Hematopoietic multipotent progenitor cell treated with erythropoietin and hydrocortisone succinate and interleukin-3 and kit ligand, for 4 days (in vitro differentiated cells): ENCODE measurements at regions not wholly inside any gene's neighbourhood (a gene's known extent, or its start where the extent isn't known, plus 50 kb on each side); places are given as distances from the start of the nearest gene placed in this dataset.

Source experiments
- DNase-seq: peaks from one replicate; pipeline ENCODE4 v3.0.0-alpha.2; 2015

GRCh38 chr3:117536006-117536405, 826.4 kb downstream of the TUSC7 start:
- no peak for DNase-seq

- no peak for DNase-seq
These were observed 828.4 kb downstream of the TUSC7 start for GRCh38 chr3:117537949-117538348.

GRCh38 chr3:117539729-117540128, 830.1 kb downstream of the TUSC7 start:
- DNase-seq = no peak

GRCh38 chr3:117540597-117540996, 831.0 kb downstream of the TUSC7 start:
- no peak for DNase-seq

GRCh38 chr3:117541721-117542120, 832.1 kb downstream of the TUSC7 start:
- no peak for DNase-seq

GRCh38 chr3:117543521-117543920, 833.9 kb downstream of the TUSC7 start:
- DNase-seq = no peak

- DNase-seq = no peak
These were observed 835.9 kb downstream of the TUSC7 start for GRCh38 chr3:117545484-117545883.

GRCh38 chr3:117547956-117548550, 838.5 kb downstream of the TUSC7 start:
- DNase-seq = no peak

GRCh38 chr3:117548600-117548999, 839.0 kb downstream of the TUSC7 start:
- no peak for DNase-seq

GRCh38 chr3:117549716-117550115, 840.1 kb downstream of the TUSC7 start:
- peak; percentile 4 for DNase-seq

- no peak for DNase-seq
These were observed 841.2 kb downstream of the TUSC7 start for GRCh38 chr3:117550766-117551165.

- DNase-seq = no peak
These were observed 843.9 kb downstream of the TUSC7 start for GRCh38 chr3:117553461-117553860.

- no peak for DNase-seq
These were observed 847.2 kb downstream of the TUSC7 start for GRCh38 chr3:117556646-117557407.

- DNase-seq = no peak
These were observed 848.0 kb downstream of the TUSC7 start for GRCh38 chr3:117557464-117558090.

GRCh38 chr3:117558681-117559080, 849.1 kb downstream of the TUSC7 start:
- no peak for DNase-seq

GRCh38 chr3:117562000-117562399, 852.4 kb downstream of the TUSC7 start:
- DNase-seq = no peak

GRCh38 chr3:117563063-117563462, 853.5 kb downstream of the TUSC7 start:
- no peak for DNase-seq

- DNase-seq = no peak
These were observed 856.2 kb downstream of the TUSC7 start for GRCh38 chr3:117565777-117566176.

- peak; percentile 8 for DNase-seq
These were observed 857.3 kb downstream of the TUSC7 start for GRCh38 chr3:117566926-117567325.

- no peak for DNase-seq
These were observed 857.8 kb downstream of the TUSC7 start for GRCh38 chr3:117567382-117567781.

- DNase-seq = peak; percentile 20
These were observed 858.3 kb downstream of the TUSC7 start for GRCh38 chr3:117567906-117568305.

- DNase-seq = no peak
These were observed 863.2 kb downstream of the TUSC7 start for GRCh38 chr3:117572786-117573185.

GRCh38 chr3:117580806-117581205, 871.2 kb downstream of the TUSC7 start:
- DNase-seq = peak; percentile 4

GRCh38 chr3:117586161-117586560, 876.6 kb downstream of the TUSC7 start:
- no peak for DNase-seq
